Activated CD8-positive, alpha-beta memory T cell treated with anti-CD3 and anti-CD28 coated beads, Interleukin-2, amount 50 U/mL, for 24 hours (primary cell): ENCODE measurements at regions not wholly inside any gene's neighbourhood (a gene's known extent, or its start where the extent isn't known, plus 50 kb on each side); places are given as distances from the start of the nearest gene placed in this dataset.

Experiments used
- DNase-seq: peaks from one replicate; pipeline ENCODE4 v3.0.0-alpha.2; 2020; ENCODE audit errors: extremely low read depth

- no peak for DNase-seq
These were observed 1489.5 kb downstream of the BRD1 start for GRCh38 chr22:48337957-48338792.

- DNase-seq: no peak
These were observed 1491.2 kb downstream of the BRD1 start for GRCh38 chr22:48336339-48337060.

- no peak for DNase-seq
These were observed 1492.1 kb downstream of the BRD1 start for GRCh38 chr22:48335442-48336139.

- DNase-seq: no peak
These were observed 1492.7 kb downstream of the BRD1 start for GRCh38 chr22:48334971-48335370.

- no peak for DNase-seq
These were observed 1493.6 kb downstream of the BRD1 start for GRCh38 chr22:48333816-48334735.

- DNase-seq: no peak
These were observed 1494.3 kb downstream of the BRD1 start for GRCh38 chr22:48333323-48333763.

GRCh38 chr22:48332438-48333322, 1495.0 kb downstream of the BRD1 start:
- no peak for DNase-seq

- DNase-seq: no peak
These were observed 1495.9 kb downstream of the BRD1 start for GRCh38 chr22:48331691-48332220.

GRCh38 chr22:48331266-48331665, 1496.4 kb downstream of the BRD1 start:
- no peak for DNase-seq

GRCh38 chr22:48327721-48328120, 1500.0 kb downstream of the BRD1 start:
- no peak for DNase-seq

GRCh38 chr22:48323746-48324145, 1503.9 kb downstream of the BRD1 start:
- DNase-seq: no peak

- no peak for DNase-seq
These were observed 1504.8 kb downstream of the BRD1 start for GRCh38 chr22:48322907-48323306.

GRCh38 chr22:48321986-48322545, 1505.6 kb downstream of the BRD1 start:
- no peak for DNase-seq

- DNase-seq: no peak
These were observed 1506.8 kb downstream of the BRD1 start for GRCh38 chr22:48320683-48321451.

GRCh38 chr22:48320048-48320682, 1507.5 kb downstream of the BRD1 start:
- no peak for DNase-seq

GRCh38 chr22:48319321-48320047, 1508.2 kb downstream of the BRD1 start:
- no peak for DNase-seq

GRCh38 chr22:48318575-48319320, 1508.9 kb downstream of the BRD1 start:
- no peak for DNase-seq
